MV-4-11 (cell line): ENCODE measurements at regions not wholly inside any gene's neighbourhood (a gene's known extent, or its start where the extent isn't known, plus 50 kb on each side); places are given as distances from the start of the nearest gene placed in this dataset.
"Not testable (repeated sequence)": the region's sequence is repeated elsewhere in the genome, so short reads cannot be mapped to it uniquely, and the experiment has no call there.

Source experiments
- DNase-seq: peaks from one replicate; lab custom pipeline; 2025; lab: John Stamatoyannopoulos, UW

- no peak for DNase-seq
These were observed 154.1 kb upstream of the ZNF804A start for GRCh38 chr2:184444217-184444616.

- no peak for DNase-seq
These were observed 153.6 kb upstream of the ZNF804A start for GRCh38 chr2:184444623-184445223.

- DNase-seq = no peak
These were observed 148.6 kb upstream of the ZNF804A start for GRCh38 chr2:184449760-184450159.

- no peak for DNase-seq
These were observed 145.4 kb upstream of the ZNF804A start for GRCh38 chr2:184452907-184453306.

- DNase-seq = no peak
These were observed 142.7 kb upstream of the ZNF804A start for GRCh38 chr2:184455624-184456023.

GRCh38 chr2:184456693-184457092, 141.6 kb upstream of the ZNF804A start:
- DNase-seq = not testable (repeated sequence)

- DNase-seq = no peak
These were observed 135.0 kb upstream of the ZNF804A start for GRCh38 chr2:184463102-184463865.

GRCh38 chr2:184463866-184464248, 134.5 kb upstream of the ZNF804A start:
- no peak for DNase-seq

- no peak for DNase-seq
These were observed 129.5 kb upstream of the ZNF804A start for GRCh38 chr2:184468826-184469225.

GRCh38 chr2:184472481-184472880, 125.8 kb upstream of the ZNF804A start:
- DNase-seq = no peak

GRCh38 chr2:184481865-184482264, 116.5 kb upstream of the ZNF804A start:
- DNase-seq = no peak

GRCh38 chr2:184498936-184499335, 99.4 kb upstream of the ZNF804A start:
- no peak for DNase-seq

- DNase-seq = no peak
These were observed 94.1 kb upstream of the ZNF804A start for GRCh38 chr2:184504252-184504651.

GRCh38 chr2:184507254-184507653, 91.1 kb upstream of the ZNF804A start:
- DNase-seq = no peak

GRCh38 chr2:184517402-184517801, 80.9 kb upstream of the ZNF804A start:
- DNase-seq = no peak

- DNase-seq = no peak
These were observed 77.9 kb upstream of the ZNF804A start for GRCh38 chr2:184520441-184520840.

GRCh38 chr2:184523732-184524131, 74.6 kb upstream of the ZNF804A start:
- DNase-seq = no peak

- DNase-seq = no peak
These were observed 73.6 kb upstream of the ZNF804A start for GRCh38 chr2:184524551-184525382.

GRCh38 chr2:184527058-184527457, 71.3 kb upstream of the ZNF804A start:
- no peak for DNase-seq

GRCh38 chr2:184528119-184528518, 70.2 kb upstream of the ZNF804A start:
- no peak for DNase-seq

GRCh38 chr2:184530239-184530638, 68.1 kb upstream of the ZNF804A start:
- no peak for DNase-seq

- DNase-seq = no peak
These were observed 67.4 kb upstream of the ZNF804A start for GRCh38 chr2:184530959-184531358.

- DNase-seq = no peak
These were observed 65.8 kb upstream of the ZNF804A start for GRCh38 chr2:184532551-184532950.
